K562 (cell line): ENCODE measurements at regions not wholly inside any gene's neighbourhood (a gene's known extent, or its start where the extent isn't known, plus 50 kb on each side); places are given as distances from the start of the nearest gene placed in this dataset.

Experiments used
- ATAC-seq: fragments of 200-7000 bp; cut with Tn5 transposase; 3 replicates; pipeline ENCODE4 v1.9.1; 2020; ENCODE audit warnings: moderate library complexity
- BruUV-seq: library from RNA; stranded (reverse); fragments of 400-500 nt; replicated peaks from 2 replicates; lab custom pipeline; 2021; lab: Mats Ljungman, UMichigan
- CTCF ChIA-PET: fragments of 300-600 bp; formaldehyde crosslinking; extraction: SDS; loops from one replicate; lab custom pipeline; 2021; ENCODE audit warnings: low intra/inter-chr PET ratio; lab: Yijun Ruan, JAX
- POLR2A ChIA-PET: fragments of 300-600, 350-650 bp; sonication (Branson Sonifier 250); formaldehyde crosslinking; extraction: SDS; loops from one replicate; lab custom pipeline; 2021; ENCODE audit warnings: antibody characterized with exemption, inconsistent platforms; lab: Yijun Ruan, JAX
- DNase-seq, 4 experiments: peaks; one replicate each; pipeline versions ENCODE4 v3.0.0 to v3.0.0-alpha.2; 2011 to 2018; ENCODE audit warnings: low spot score in 3 of 4, mixed read lengths in 3 of 4; ENCODE audit errors: extremely low read depth in 1 of 4
- FAIRE-seq: peaks from 2 replicates; lab custom pipeline; 2011; peaks lifted over from hg19 to GRCh38; lab: Jason Lieb, UNC
- H2AFZ ChIP-seq: 2 replicates; pipeline ENCODE4 v1.6.0; 2011; ENCODE audit warnings: low read depth, low read length, control low read depth, inconsistent platforms
- H3K27ac ChIP-seq: fragments of 200-600 bp; 3 replicates; pipeline ENCODE4 v1.8.0; 2011; ENCODE audit warnings: low read depth, mild to moderate bottlenecking, control low read depth, inconsistent platforms, low read length, moderate library complexity, mixed read lengths; ENCODE audit errors: extremely low read depth
- H3K27me3 ChIP-seq, 2 experiments: fragments of 300-600 bp in 1 of 2; 2 replicates in 1 of 2; 3 replicates in 1 of 2; pipeline versions ENCODE4 v1.6.0 to v1.8.0; 2011; ENCODE audit warnings: inconsistent platforms in 2 of 2, low read length in 2 of 2, mild to moderate bottlenecking in 1 of 2, mixed read lengths in 1 of 2, moderate library complexity in 1 of 2; ENCODE audit not compliant: control insufficient read depth in 2 of 2, insufficient read depth in 2 of 2
- H3K36me3 ChIP-seq: fragments of 300-600 bp; 3 replicates; pipeline ENCODE4 v1.8.0; 2011; ENCODE audit warnings: mild to moderate bottlenecking, low read length, inconsistent platforms; ENCODE audit not compliant: control insufficient read depth, insufficient read depth
- H3K4me1 ChIP-seq, 2 experiments: fragments of 200-600 bp in 1 of 2; replicated peaks in 1 of 2; 2 replicates in 1 of 2; 3 replicates in 1 of 2; pipeline versions ENCODE4 v1.5.1 to v1.8.0; 2011; ENCODE audit warnings: inconsistent platforms in 2 of 2, low read length in 2 of 2, mild to moderate bottlenecking in 1 of 2, mixed read lengths in 1 of 2, moderate library complexity in 1 of 2; ENCODE audit not compliant: control insufficient read depth in 2 of 2, insufficient read depth in 2 of 2
- H3K4me2 ChIP-seq: 2 replicates; pipeline ENCODE4 v1.6.1; 2011; ENCODE audit warnings: low read length, control low read depth, inconsistent platforms, mixed read lengths; ENCODE audit not compliant: insufficient read depth
- H3K4me3 ChIP-seq: fragments of 200-600 bp; sonication (generic), shearing (Covaris generic); 2 replicates; pipeline ENCODE4 v1.5.1; 2016; ENCODE audit warnings: control low read depth, inconsistent platforms
- H3K79me2 ChIP-seq: fragments of 200-600 bp; 3 replicates; pipeline ENCODE4 v1.8.0; 2011; ENCODE audit warnings: low read length, inconsistent platforms; ENCODE audit not compliant: control insufficient read depth, insufficient read depth
- H3K9ac ChIP-seq, 2 experiments: 2 replicates each; pipeline versions ENCODE4 v1.6.0 to v1.6.1; 2011; ENCODE audit warnings: low read depth in 2 of 2, low read length in 2 of 2, control low read depth in 1 of 2, inconsistent platforms in 1 of 2, mild to moderate bottlenecking in 1 of 2, mixed read lengths in 1 of 2; ENCODE audit not compliant: insufficient read depth in 1 of 2
- H3K9me1 ChIP-seq: one replicate; pipeline ENCODE4 v1.6.0; 2011; ENCODE audit warnings: inconsistent platforms, mild to moderate bottlenecking, low read length, moderate library complexity; ENCODE audit not compliant: control insufficient read depth, insufficient read depth
- H3K9me3 ChIP-seq: replicated peaks from 2 replicates; pipeline ENCODE4 v1.5.1; 2011; ENCODE audit warnings: low read depth, low read length, inconsistent platforms; ENCODE audit not compliant: control insufficient read depth, insufficient read depth
- H4K20me1 ChIP-seq: replicated peaks from 2 replicates; pipeline ENCODE4 v1.6.1; 2011; ENCODE audit warnings: low read length, inconsistent platforms, mixed read lengths; ENCODE audit not compliant: control insufficient read depth, insufficient read depth
- ATF7 ChIP-seq: fragments of 450-650 bp; IDR thresholded peaks from 2 replicates; pipeline ENCODE4 v1.7.1; 2014; ENCODE audit warnings: mild to moderate bottlenecking, moderate library complexity
- BCL6 ChIP-seq: fragments of 250-450 bp; sonication (Bioruptor Pico); IDR thresholded peaks from 2 replicates; pipeline ENCODE4 v1.4.0; 2020
- CCAR2 ChIP-seq: fragments of 200-400 bp; formaldehyde crosslinking; IDR thresholded peaks from 2 replicates; pipeline ENCODE4 v1.6.1; 2017; ENCODE audit warnings: mild to moderate bottlenecking, low read depth, low read length
- HIVEP1 ChIP-seq: fragments of 250-450 bp; sonication (Bioruptor Pico); IDR thresholded peaks from 2 replicates; pipeline ENCODE4 v1.4.0; 2020; ENCODE audit warnings: mild to moderate bottlenecking
- MAFG ChIP-seq: fragments of 450-650 bp; conservative IDR thresholded peaks from 2 replicates; pipeline ENCODE4 v1.6.1; 2016; ENCODE audit warnings: missing genetic modification characterization, missing compliant biosample characterization
- MTA1 ChIP-seq: fragments of 450-650 bp; IDR thresholded peaks from 2 replicates; pipeline ENCODE4 v1.6.1; 2017; ENCODE audit warnings: borderline replicate concordance
- RBM34 ChIP-seq: fragments of 200-400 bp; formaldehyde crosslinking; IDR thresholded peaks from 2 replicates; pipeline ENCODE4 v1.6.1; 2018; ENCODE audit warnings: low read length, borderline replicate concordance; ENCODE audit not compliant: insufficient read depth
- ZNF224 ChIP-seq: sonication (generic); formaldehyde crosslinking; IDR thresholded peaks from 2 replicates; pipeline ENCODE4 v1.8.0; 2022; ENCODE audit warnings: mild to moderate bottlenecking, missing genetic modification reagents
- in situ Hi-C: fragments of 300-500 bp; cut with MboI; formaldehyde crosslinking; loops from 4 replicates; pipeline ENCODE4 v1.15.0; 2018; ENCODE audit warnings: inconsistent platforms, mixed read lengths
- intact Hi-C: fragments of 100-400 bp; cut with micrococcal nuclease; formaldehyde crosslinking; loops from 2 replicates; pipeline ENCODE4 v1.14.2; 2022
- TF ChIP-seq, protein P1 (sequence below): fragments of 450-650 bp; formaldehyde crosslinking; IDR thresholded peaks from 2 replicates; pipeline ENCODE4 v1.4.0; 2022; ENCODE audit warnings: missing genetic modification characterization
- TF ChIP-seq, protein P2 (sequence below), 2 experiments: fragments of 450-650 bp in 1 of 2; sonication (generic) in 1 of 2; formaldehyde crosslinking in 1 of 2; IDR thresholded peaks; 2 replicates each; pipeline versions ENCODE4 v1.7.1 to v1.9.0; 2016 to 2022; ENCODE audit warnings: inconsistent platforms in 1 of 2, mild to moderate bottlenecking in 1 of 2, missing genetic modification reagents in 1 of 2

DNA sequence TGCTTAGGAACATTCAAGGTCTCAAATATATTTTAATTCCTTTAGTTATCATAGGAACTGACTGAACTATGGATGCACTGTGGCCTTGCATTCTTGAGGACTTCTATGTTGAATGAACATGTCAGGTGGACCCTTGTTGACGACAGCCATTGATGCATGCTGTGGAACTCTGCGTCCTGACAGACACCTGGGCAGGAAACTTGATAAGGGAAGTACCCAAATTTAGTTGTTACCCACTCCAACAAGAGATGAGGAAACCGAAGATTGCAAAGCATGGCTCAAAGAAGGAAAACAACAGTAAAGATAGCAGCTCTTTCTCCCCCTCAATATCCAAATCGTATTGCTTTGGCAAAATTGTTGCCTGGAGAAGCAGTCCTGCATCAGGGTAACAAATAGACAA is 540.0 kb upstream of the NR3C2 start (continued):
- TF ChIP-seq MAFG: no peak
- TF ChIP-seq, protein P1, sequence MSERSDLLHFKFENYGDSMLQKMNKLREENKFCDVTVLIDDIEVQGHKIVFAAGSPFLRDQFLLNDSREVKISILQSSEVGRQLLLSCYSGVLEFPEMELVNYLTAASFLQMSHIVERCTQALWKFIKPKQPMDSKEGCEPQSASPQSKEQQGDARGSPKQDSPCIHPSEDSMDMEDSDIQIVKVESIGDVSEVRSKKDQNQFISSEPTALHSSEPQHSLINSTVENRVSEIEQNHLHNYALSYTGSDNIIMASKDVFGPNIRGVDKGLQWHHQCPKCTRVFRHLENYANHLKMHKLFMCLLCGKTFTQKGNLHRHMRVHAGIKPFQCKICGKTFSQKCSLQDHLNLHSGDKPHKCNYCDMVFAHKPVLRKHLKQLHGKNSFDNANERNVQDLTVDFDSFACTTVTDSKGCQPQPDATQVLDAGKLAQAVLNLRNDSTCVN: no peak
- TF ChIP-seq, all 486 proteins: peak for 0

DNA sequence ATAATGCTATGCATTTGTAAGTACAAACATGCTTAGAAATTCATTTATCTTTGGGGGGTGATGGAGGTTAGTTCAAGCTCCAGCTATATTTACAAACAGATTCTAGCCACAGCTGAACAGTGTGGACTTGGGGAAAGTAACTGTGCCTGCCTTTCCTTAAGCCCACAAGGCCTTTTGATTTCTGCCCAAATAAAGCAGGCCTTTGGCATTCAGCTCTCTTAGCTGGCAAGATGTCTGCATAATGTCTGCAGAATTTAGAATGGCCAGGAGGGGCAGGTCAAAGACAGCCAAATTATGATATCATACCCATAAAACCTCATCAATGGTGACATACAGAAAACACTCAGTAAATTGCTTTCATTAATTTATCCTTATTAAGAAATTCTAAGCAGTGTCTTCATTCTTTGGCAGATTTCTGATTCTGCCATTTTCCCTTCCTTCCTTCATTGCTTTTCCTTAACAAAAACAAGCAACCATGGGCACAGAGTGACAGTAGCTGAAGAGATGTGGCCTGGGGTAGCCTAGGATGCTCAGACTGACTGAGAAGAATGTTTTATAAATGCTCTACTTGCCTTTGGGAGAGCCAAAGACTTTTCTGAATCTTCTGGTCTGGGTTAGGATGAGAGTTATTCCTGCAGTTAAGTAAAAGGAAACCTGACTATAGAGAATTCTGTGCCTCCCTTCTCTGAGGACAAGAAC is 538.7 kb upstream of the NR3C2 start:
- H3K4me2 ChIP-seq: no peak overlapping the region
- ChIA-PET POLR2A (no interaction called here), CTCF (no interaction called here)
- no peaks in the 10 kb centered on the region for H3K27me3 ChIP-seq
- no peak overlapping the region for H2AFZ ChIP-seq
- H3K4me3 ChIP-seq: no peak overlapping the region
- ATAC-seq (no peak), FAIRE-seq (no peak), DNase-seq (no peak)
- H3K9me1 ChIP-seq: no peaks in the 10 kb centered on the region
- H3K9me3 ChIP-seq: no peaks in the 10 kb centered on the region
- H3K9ac ChIP-seq: no peak overlapping the region
- no peaks in the 10 kb centered on the region for H4K20me1 ChIP-seq
- no peaks in the 10 kb centered on the region for H3K4me1 ChIP-seq
- no TSS peak for BruUV-seq
- no peaks in the 10 kb centered on the region for H3K79me2 ChIP-seq
- H3K27ac ChIP-seq: no peak overlapping the region
- no peak for TF ChIP-seq CCAR2
- no peak for TF ChIP-seq HIVEP1 (CRISPR knock-in tag)
- TF ChIP-seq ATF7: no peak
- no peak for TF ChIP-seq BCL6 (CRISPR knock-in tag)
- TF ChIP-seq MTA1: no peak
- TF ChIP-seq RBM34: no peak
- TF ChIP-seq, protein P2, sequence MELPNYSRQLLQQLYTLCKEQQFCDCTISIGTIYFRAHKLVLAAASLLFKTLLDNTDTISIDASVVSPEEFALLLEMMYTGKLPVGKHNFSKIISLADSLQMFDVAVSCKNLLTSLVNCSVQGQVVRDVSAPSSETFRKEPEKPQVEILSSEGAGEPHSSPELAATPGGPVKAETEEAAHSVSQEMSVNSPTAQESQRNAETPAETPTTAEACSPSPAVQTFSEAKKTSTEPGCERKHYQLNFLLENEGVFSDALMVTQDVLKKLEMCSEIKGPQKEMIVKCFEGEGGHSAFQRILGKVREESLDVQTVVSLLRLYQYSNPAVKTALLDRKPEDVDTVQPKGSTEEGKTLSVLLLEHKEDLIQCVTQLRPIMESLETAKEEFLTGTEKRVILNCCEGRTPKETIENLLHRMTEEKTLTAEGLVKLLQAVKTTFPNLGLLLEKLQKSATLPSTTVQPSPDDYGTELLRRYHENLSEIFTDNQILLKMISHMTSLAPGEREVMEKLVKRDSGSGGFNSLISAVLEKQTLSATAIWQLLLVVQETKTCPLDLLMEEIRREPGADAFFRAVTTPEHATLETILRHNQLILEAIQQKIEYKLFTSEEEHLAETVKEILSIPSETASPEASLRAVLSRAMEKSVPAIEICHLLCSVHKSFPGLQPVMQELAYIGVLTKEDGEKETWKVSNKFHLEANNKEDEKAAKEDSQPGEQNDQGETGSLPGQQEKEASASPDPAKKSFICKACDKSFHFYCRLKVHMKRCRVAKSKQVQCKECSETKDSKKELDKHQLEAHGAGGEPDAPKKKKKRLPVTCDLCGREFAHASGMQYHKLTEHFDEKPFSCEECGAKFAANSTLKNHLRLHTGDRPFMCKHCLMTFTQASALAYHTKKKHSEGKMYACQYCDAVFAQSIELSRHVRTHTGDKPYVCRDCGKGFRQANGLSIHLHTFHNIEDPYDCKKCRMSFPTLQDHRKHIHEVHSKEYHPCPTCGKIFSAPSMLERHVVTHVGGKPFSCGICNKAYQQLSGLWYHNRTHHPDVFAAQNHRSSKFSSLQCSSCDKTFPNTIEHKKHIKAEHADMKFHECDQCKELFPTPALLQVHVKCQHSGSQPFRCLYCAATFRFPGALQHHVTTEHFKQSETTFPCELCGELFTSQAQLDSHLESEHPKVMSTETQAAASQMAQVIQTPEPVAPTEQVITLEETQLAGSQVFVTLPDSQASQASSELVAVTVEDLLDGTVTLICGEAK (IDR thresholded peaks at IDR 0.05): no peak
- TF ChIP-seq, protein P2 (CRISPR knock-in tag; IDR thresholded peaks at IDR 0.05): no peak
- no peak for TF ChIP-seq ZNF224 (CRISPR knock-in tag)
- H3K36me3 ChIP-seq: no peaks in the 10 kb centered on the region
- intact Hi-C loops (no loop called here), in situ Hi-C loops (no loop called here)
